Osteocyte (in vitro differentiated cells): ENCODE measurements at regions not wholly inside any gene's neighbourhood (a gene's known extent, or its start where the extent isn't known, plus 50 kb on each side); places are given as distances from the start of the nearest gene placed in this dataset.

ENCODE experiments used
- DNase-seq: peaks from one replicate; pipeline ENCODE4 v3.0.0; 2021; ENCODE audit warnings: mixed read lengths; ENCODE audit not compliant: unreplicated experiment; ENCODE audit errors: extremely low spot score
- H3K27ac Mint-ChIP-seq: one replicate; pipeline ENCODE4 v1.8.0; 2021; ENCODE audit warnings: mild to moderate bottlenecking, mixed read lengths; ENCODE audit not compliant: unreplicated experiment
- H3K27me3 Mint-ChIP-seq: one replicate; pipeline ENCODE4 v1.8.0; 2021; ENCODE audit warnings: mixed read lengths; ENCODE audit not compliant: unreplicated experiment
- H3K36me3 Mint-ChIP-seq: one replicate; pipeline ENCODE4 v1.8.0; 2021; ENCODE audit warnings: mixed read lengths; ENCODE audit not compliant: unreplicated experiment
- H3K4me1 Mint-ChIP-seq: one replicate; pipeline ENCODE4 v1.8.0; 2021; ENCODE audit warnings: mixed read lengths; ENCODE audit not compliant: unreplicated experiment
- H3K4me3 Mint-ChIP-seq: one replicate; pipeline ENCODE4 v1.8.0; 2021; ENCODE audit warnings: mild to moderate bottlenecking, moderate library complexity, mixed read lengths; ENCODE audit not compliant: unreplicated experiment
- H3K9me3 Mint-ChIP-seq: one replicate; pipeline ENCODE4 v1.8.0; 2021; ENCODE audit warnings: mixed read lengths; ENCODE audit not compliant: unreplicated experiment
- TF ChIP-seq, protein P1 (sequence below): fragments of 200-600 bp; sonication (generic); IDR thresholded peaks from 2 replicates; pipeline ENCODE4 v1.5.0; 2021; ENCODE audit warnings: antibody characterized with exemption, mild to moderate bottlenecking, moderate library complexity

DNA sequence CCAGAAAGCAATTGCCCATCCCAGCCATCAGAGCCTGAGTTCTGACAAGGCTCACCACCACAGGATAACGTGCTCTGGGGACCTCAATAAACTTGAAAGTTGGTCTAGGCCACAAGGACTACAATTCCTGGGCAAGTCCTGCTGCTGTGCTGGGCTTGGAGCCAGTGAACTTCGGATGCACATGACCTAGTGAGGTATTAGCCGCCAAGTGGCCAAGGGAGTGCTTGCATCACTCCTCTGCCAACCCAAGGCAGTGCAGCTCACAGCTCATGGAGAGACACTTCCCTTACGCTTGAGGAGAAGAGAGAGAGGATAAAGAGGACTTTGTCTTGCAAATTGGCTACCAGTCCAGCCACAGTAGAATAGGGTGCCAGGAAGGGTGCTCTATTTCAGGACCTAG lies 219.6 kb downstream of the MBD2 start:
- TF ChIP-seq, protein P1, sequence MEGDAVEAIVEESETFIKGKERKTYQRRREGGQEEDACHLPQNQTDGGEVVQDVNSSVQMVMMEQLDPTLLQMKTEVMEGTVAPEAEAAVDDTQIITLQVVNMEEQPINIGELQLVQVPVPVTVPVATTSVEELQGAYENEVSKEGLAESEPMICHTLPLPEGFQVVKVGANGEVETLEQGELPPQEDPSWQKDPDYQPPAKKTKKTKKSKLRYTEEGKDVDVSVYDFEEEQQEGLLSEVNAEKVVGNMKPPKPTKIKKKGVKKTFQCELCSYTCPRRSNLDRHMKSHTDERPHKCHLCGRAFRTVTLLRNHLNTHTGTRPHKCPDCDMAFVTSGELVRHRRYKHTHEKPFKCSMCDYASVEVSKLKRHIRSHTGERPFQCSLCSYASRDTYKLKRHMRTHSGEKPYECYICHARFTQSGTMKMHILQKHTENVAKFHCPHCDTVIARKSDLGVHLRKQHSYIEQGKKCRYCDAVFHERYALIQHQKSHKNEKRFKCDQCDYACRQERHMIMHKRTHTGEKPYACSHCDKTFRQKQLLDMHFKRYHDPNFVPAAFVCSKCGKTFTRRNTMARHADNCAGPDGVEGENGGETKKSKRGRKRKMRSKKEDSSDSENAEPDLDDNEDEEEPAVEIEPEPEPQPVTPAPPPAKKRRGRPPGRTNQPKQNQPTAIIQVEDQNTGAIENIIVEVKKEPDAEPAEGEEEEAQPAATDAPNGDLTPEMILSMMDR: no peak
- Mint-ChIP-seq H3K4me1 (no peaks in the 10 kb centered on the region), H3K27ac (no peak overlapping the region)

DNA sequence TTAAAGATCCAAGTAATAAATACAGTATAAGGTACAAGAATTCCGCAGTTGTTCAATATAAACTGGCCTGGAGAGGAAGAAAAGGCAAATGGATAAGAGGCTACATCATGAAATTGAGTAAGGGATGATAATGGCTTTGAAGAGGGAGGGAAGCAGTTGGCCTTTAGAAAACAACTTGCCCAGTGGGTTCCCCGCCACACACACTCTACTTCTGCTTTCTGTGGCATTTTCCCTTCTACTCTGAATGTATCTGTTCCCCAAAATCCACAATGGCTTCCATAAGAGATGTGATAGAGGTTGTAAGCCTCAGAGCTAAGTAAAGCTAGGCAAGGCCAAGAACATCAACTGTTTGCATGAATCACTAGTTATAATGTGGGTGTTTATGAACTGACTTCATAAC lies 221.3 kb downstream of the MBD2 start:
- DNase-seq: no peak
- H3K27ac Mint-ChIP-seq: no peak overlapping the region
- no peak overlapping the region for H3K4me3 Mint-ChIP-seq
- H3K4me1 Mint-ChIP-seq: no peaks in the 10 kb centered on the region
- H3K9me3 Mint-ChIP-seq: no peaks in the 10 kb centered on the region
- TF ChIP-seq, protein P1: no peak
- peaks cover 7% of the 10 kb centered on the region for H3K27me3 Mint-ChIP-seq
- no peaks in the 10 kb centered on the region for H3K36me3 Mint-ChIP-seq

More for the DNA sequence above, 219.6 kb downstream of the MBD2 start:
- Mint-ChIP-seq H3K9me3 (no peaks in the 10 kb centered on the region), H3K36me3 (no peaks in the 10 kb centered on the region), H3K27me3 (peaks cover 7% of the 10 kb centered on the region), H3K4me3 (no peak overlapping the region)
- no peak for DNase-seq

DNA sequence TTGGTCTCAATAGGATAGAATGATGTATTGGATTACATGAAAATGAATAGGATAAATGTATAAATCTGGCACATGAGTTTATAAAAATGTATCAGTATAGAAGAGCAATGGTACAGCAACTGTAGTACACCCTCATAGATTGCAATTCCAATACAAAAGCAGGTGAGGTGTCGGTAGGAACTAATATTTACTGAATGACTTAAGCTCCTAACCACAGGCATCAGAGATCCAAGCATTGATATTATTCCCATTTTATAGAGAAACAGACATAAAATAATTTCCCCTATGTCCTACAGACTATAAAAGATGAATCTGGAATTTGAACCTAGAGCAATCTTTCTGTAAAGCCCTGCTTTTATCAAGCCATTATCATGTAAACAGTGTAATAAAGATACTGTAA lies 227.4 kb downstream of the MBD2 start:
- no peaks in the 10 kb centered on the region for H3K4me1 Mint-ChIP-seq
- TF ChIP-seq, protein P1: no peak

DNA sequence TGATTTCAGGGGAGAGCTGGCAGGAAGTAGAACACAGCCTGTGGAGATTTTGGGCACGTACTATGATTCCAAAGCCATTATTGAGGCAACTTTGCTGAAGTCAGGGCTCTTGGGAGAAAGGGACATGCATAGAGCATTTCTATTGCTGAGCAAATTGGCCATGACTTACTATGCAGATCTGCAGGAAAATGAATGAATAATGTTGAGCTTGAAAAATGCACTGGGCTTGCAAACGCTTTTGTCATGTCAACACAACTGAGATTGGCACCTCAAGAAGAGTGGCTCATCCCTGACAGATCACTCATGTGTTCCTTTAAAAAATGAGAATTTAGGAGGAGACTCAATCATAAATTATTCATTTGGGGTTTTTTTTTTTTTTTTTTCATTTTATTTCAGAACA lies 230.5 kb downstream of the MBD2 start:
- H3K4me1 Mint-ChIP-seq: no peaks in the 10 kb centered on the region
- no peaks in the 10 kb centered on the region for H3K9me3 Mint-ChIP-seq
- H3K27ac Mint-ChIP-seq: no peak overlapping the region
- no peaks in the 10 kb centered on the region for H3K27me3 Mint-ChIP-seq
- DNase-seq: no peak
- no peaks in the 10 kb centered on the region for H3K36me3 Mint-ChIP-seq
- TF ChIP-seq, protein P1: no peak
- no peak overlapping the region for H3K4me3 Mint-ChIP-seq

More for the DNA sequence above, 227.4 kb downstream of the MBD2 start:
- Mint-ChIP-seq H3K27ac (no peak overlapping the region), H3K27me3 (peaks cover 4% of the 10 kb centered on the region), H3K9me3 (no peaks in the 10 kb centered on the region), H3K4me3 (no peak overlapping the region), H3K36me3 (no peaks in the 10 kb centered on the region)
- no peak for DNase-seq

DNA sequence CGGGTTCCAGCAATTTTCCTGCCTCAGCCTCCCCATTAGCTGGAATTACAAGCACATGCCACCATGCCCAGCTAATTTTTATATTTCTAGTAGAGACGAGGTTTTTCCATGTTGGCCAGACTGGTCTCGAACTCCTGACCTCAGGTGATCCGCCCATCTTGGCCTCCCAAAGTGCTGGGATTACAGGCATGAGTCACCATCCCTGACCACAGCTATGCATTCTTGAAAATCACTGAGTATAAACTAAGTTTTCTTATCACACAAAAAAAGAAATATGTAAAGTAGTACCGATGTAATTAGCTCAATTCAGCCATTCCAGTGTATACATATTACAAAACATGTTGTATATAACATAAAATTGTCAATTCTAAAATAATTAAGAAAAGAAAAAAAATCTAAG lies 232.7 kb downstream of the MBD2 start:
- Mint-ChIP-seq H3K27ac (no peak overlapping the region), H3K4me3 (no peak overlapping the region), H3K4me1 (no peaks in the 10 kb centered on the region), H3K36me3 (no peaks in the 10 kb centered on the region), H3K9me3 (no peaks in the 10 kb centered on the region), H3K27me3 (no peaks in the 10 kb centered on the region)
- TF ChIP-seq, protein P1: no peak
- DNase-seq: no peak
